ENCODE measurements at regions not wholly inside any gene's neighbourhood (a gene's known extent, or its start where the extent isn't known, plus 50 kb on each side); places are given as distances from the start of the nearest gene placed in this dataset.
"Not testable (repeated sequence)": the region's sequence is repeated elsewhere in the genome, so short reads cannot be mapped to it uniquely, and the experiment has no call there.

- DNase-seq: no peak
Observed at GRCh38 chr1:71345491-71345890, 264.7 kb upstream of the ZRANB2 start.

- DNase-seq: no peak
Observed at GRCh38 chr1:71343686-71344416, 263.0 kb upstream of the ZRANB2 start.

GRCh38 chr1:71339238-71339637 lies 258.4 kb upstream of the ZRANB2 start:
- DNase-seq: no peak

- DNase-seq: no peak
Observed at GRCh38 chr1:71330991-71331390, 250.2 kb upstream of the ZRANB2 start.

GRCh38 chr1:71324671-71325267 lies 243.9 kb upstream of the ZRANB2 start:
- no peak for DNase-seq

GRCh38 chr1:71312545-71312944 lies 231.7 kb upstream of the ZRANB2 start:
- DNase-seq: no peak

- no peak for DNase-seq
Observed at GRCh38 chr1:71311376-71311775, 230.5 kb upstream of the ZRANB2 start.

GRCh38 chr1:71307451-71307850 lies 226.6 kb upstream of the ZRANB2 start:
- DNase-seq: no peak

GRCh38 chr1:71304125-71304524 lies 223.3 kb upstream of the ZRANB2 start:
- DNase-seq: no peak

GRCh38 chr1:71303617-71304041 lies 222.8 kb upstream of the ZRANB2 start:
- DNase-seq: no peak

- no peak for DNase-seq
Observed at GRCh38 chr1:71298633-71299032, 217.8 kb upstream of the ZRANB2 start.

GRCh38 chr1:71296551-71297134 lies 215.8 kb upstream of the ZRANB2 start:
- no peak for DNase-seq

- no peak for DNase-seq
Observed at GRCh38 chr1:71295350-71295749, 214.5 kb upstream of the ZRANB2 start.

GRCh38 chr1:71294178-71294577 lies 213.3 kb upstream of the ZRANB2 start:
- no peak for DNase-seq

GRCh38 chr1:71292203-71292602 lies 211.4 kb upstream of the ZRANB2 start:
- no peak for DNase-seq

- DNase-seq: not testable (repeated sequence)
Observed at GRCh38 chr1:71290506-71291237, 209.8 kb upstream of the ZRANB2 start.

GRCh38 chr1:71285529-71285928 lies 204.7 kb upstream of the ZRANB2 start:
- no peak for DNase-seq

- no peak for DNase-seq
Observed at GRCh38 chr1:71276466-71276865, 195.6 kb upstream of the ZRANB2 start.

- no peak for DNase-seq
Observed at GRCh38 chr1:71273334-71273733, 192.5 kb upstream of the ZRANB2 start.

- no peak for DNase-seq
Observed at GRCh38 chr1:71270394-71270915, 189.6 kb upstream of the ZRANB2 start.

- peak; percentile 21 for DNase-seq
Observed at GRCh38 chr1:71269818-71270217, 189.0 kb upstream of the ZRANB2 start.

GRCh38 chr1:71269179-71269578 lies 188.3 kb upstream of the ZRANB2 start:
- no peak for DNase-seq

- DNase-seq: no peak
Observed at GRCh38 chr1:71267220-71267619, 186.4 kb upstream of the ZRANB2 start.

Data from activated CD4-positive, alpha-beta T cell treated with anti-CD3 and anti-CD28 coated beads, Interleukin-10, Interleukin-2, amounts not matched to agents 100 ng/mL and 50 ng/mL, durations not matched to agents 16 hours and 8 hours (primary cell).